Endothelial cell of umbilical vein (primary cell): ENCODE measurements at regions not wholly inside any gene's neighbourhood (a gene's known extent, or its start where the extent isn't known, plus 50 kb on each side); places are given as distances from the start of the nearest gene placed in this dataset.

Source experiments
- CTCF ChIP-seq, 2 donors: IDR thresholded peaks; 1 replicate in 1 of 2; 2 replicates in 1 of 2; pipeline ENCODE4 v1.5.1; 2011; ENCODE audit warnings: low read length in 2 of 2, mild to moderate bottlenecking in 2 of 2, moderate library complexity in 2 of 2, control low read depth in 1 of 2, inconsistent platforms in 1 of 2, low read depth in 1 of 2; ENCODE audit not compliant: insufficient read depth in 1 of 2; ENCODE audit errors: extremely low read depth in 1 of 2
- EZH2 ChIP-seq: IDR thresholded peaks from 2 replicates; pipeline ENCODE4 v1.6.1; 2012; ENCODE audit warnings: borderline replicate concordance, low read depth, mild to moderate bottlenecking, moderate library complexity, low read length, inconsistent platforms; ENCODE audit not compliant: severe bottlenecking
- JUN ChIP-seq: IDR thresholded peaks from 2 replicates; pipeline ENCODE4 v1.6.1; 2011; ENCODE audit warnings: borderline replicate concordance, low read depth; ENCODE audit not compliant: insufficient read length, insufficient read depth
- POLR2A ChIP-seq: IDR thresholded peaks from 2 replicates; pipeline ENCODE4 v1.6.1; 2012; ENCODE audit warnings: low read depth, mild to moderate bottlenecking, control low read depth, low read length
- POLR2AphosphoS5 ChIP-seq: IDR thresholded peaks from 2 replicates; pipeline ENCODE4 v1.6.1; 2012; ENCODE audit warnings: low read depth, mild to moderate bottlenecking, control low read depth, low read length, moderate library complexity; ENCODE audit not compliant: insufficient read depth

GRCh38 chr4:151933122-151933827, 172.5 kb upstream of the GATB start:
- TF ChIP-seq CTCF (IDR thresholded peaks at IDR 0.05; ENCODE audit: extremely low read depth in 1 of 2, insufficient read depth in 1 of 2, low read depth in 1 of 2, low read length in 2 of 2) (no peak), EZH2 (no peak), POLR2AphosphoS5 (no peak), JUN (no peak), POLR2A (no peak)
